Urinary bladder (tissue), 3 donors: ENCODE measurements at regions not wholly inside any gene's neighbourhood (a gene's known extent, or its start where the extent isn't known, plus 50 kb on each side); places are given as distances from the start of the nearest gene placed in this dataset.
"Not testable (repeated sequence)": the region's sequence is repeated elsewhere in the genome, so short reads cannot be mapped to it uniquely, and the experiment has no call there.

Experiments
- DNase-seq: peaks from one replicate; pipeline ENCODE4 v3.0.0-alpha.2; 2015; ENCODE audit errors: extremely low spot score
- H3K27ac ChIP-seq: one replicate; pipeline ENCODE4 v1.5.1; 2013; ENCODE audit warnings: low read depth, mild to moderate bottlenecking, moderate library complexity
- H3K36me3 ChIP-seq: one replicate; pipeline ENCODE4 v1.6.1; 2013; ENCODE audit warnings: mild to moderate bottlenecking, moderate library complexity; ENCODE audit not compliant: insufficient read depth
- H3K4me1 ChIP-seq: one replicate; pipeline ENCODE4 v1.6.1; 2013; ENCODE audit warnings: mild to moderate bottlenecking, moderate library complexity; ENCODE audit not compliant: insufficient read depth
- H3K4me3 ChIP-seq: one replicate; pipeline ENCODE4 v1.5.1; 2013; ENCODE audit warnings: low read depth, low read length
- WGBS: extraction: QIAGEN DNeasy Blood & Tissue Kit; methylation state at CpG from one replicate; pipeline ENCODE4 v1.1.7; 2013; 5-methylcytosine and 5-hydroxymethylcytosine counted together
- donor health status: healthy with polysubstance abuse.
- donor health status: healthy.

DNA sequence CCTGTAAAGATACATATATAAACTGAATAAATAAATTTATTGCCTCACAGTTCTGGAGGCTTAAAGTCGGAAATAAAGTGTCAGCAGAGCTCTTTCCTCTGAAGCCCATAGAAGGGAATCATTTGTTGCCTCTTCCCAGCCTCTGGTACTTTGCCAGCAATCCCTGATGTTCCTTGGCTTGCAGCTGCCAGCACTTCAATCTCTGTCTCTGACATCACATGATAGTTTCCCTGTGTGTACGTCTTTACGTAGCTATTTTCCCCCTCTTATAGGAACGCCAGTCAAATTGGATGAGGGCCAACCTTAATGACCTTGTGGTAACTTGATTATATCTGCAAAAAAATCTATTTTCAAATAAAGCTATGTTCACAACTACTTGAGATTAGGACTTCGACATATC is 250.9 kb downstream of the LIG4 start:
- Histone ChIP-seq H3K4me3 (no peak overlapping the region), H3K27ac (no peak overlapping the region), H3K4me1 (no peaks in the 10 kb centered on the region), H3K36me3 (no peaks in the 10 kb centered on the region)
- WGBS: 13% methylated on average over 5 of the region's 5 CpGs
- DNase-seq: no peak

DNA sequence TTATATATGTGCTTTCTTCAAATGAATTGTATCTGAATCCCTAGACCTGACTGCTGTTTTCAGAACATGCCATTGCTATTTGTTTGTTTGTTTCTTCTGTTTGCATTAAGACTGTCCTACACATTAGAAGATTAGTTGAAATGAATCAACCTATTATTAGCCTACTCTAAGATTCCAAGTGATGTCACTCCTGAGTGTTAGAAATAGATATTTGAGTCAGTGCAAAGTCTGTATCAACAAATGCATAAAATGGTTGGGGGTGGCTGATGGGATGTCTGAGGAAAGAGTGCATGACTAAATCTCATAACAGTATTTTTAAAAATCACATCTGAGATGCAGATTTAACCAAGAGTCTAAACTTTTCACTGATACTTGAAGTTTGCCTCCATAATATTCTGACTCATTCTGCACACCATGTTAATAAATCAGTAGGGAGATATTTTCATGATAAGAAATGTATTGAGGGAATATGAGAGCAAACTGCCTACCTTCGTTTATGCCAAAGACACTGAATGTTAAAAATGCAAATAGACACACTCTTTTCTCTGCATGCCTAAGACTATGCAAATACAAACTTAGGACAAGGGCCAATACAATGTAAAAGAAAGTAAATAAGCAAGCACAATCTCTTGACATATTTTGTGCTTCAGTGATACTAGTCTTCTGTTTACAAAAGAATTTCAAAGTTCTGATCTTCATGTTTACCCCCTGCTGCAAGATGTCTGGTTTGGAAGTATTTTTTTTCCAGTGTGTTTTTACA is 253.3 kb downstream of the LIG4 start:
- Histone ChIP-seq H3K4me1 (no peaks in the 10 kb centered on the region), H3K27ac (no peak overlapping the region), H3K36me3 (no peaks in the 10 kb centered on the region), H3K4me3 (no peak overlapping the region)
- no peak for DNase-seq
- 23% methylated on average over 1 of the region's 1 CpG for WGBS

DNA sequence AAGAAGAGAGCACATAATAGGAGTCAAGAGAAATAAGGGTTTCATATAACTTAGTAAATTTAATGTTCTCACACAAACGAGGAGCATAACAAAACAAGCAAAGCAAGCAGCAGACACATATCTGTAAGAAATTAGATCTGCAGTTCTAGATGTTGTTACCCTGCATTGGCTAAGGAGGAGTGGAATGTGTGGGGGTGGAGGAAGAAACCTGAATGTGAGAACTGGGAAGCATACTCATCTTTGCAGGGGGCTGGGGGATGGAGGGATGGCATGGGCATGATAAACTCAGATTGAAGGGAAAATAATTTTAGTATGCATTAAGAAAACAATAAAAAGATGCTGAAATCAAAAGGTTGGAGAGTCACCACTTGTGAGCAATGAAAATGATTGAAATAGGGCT is 255.0 kb downstream of the LIG4 start:
- H3K27ac ChIP-seq: no peak overlapping the region
- DNase-seq: no peak
- no peak overlapping the region for H3K4me3 ChIP-seq
- H3K4me1 ChIP-seq: no peaks in the 10 kb centered on the region
- H3K36me3 ChIP-seq: no peaks in the 10 kb centered on the region
- WGBS: 42% methylated on average over 1 of the region's 1 CpG

DNA sequence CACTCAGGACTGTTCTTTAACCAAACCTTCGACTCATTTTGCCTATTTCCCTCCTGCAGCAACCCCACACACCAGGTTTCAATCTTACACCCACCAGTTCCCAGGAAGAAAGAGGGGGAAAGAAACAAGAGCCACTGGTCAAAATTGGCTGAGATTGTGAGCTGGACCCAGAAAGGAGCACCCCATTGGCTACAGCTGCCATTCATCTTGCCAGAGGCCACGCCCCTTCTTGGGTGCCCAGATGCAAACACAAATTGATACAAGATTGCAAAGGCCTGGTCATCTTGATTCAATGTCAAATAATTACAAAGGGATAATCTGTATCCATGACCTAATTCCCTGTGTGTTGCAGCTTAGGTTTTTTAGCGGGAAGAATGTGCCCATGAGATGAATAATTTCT is 258.4 kb downstream of the LIG4 start:
- Histone ChIP-seq H3K36me3 (no peaks in the 10 kb centered on the region), H3K4me3 (no peak overlapping the region), H3K4me1 (no peaks in the 10 kb centered on the region), H3K27ac (no peak overlapping the region)
- 84% methylated on average over 3 of the region's 3 CpGs for WGBS
- no peak for DNase-seq

DNA sequence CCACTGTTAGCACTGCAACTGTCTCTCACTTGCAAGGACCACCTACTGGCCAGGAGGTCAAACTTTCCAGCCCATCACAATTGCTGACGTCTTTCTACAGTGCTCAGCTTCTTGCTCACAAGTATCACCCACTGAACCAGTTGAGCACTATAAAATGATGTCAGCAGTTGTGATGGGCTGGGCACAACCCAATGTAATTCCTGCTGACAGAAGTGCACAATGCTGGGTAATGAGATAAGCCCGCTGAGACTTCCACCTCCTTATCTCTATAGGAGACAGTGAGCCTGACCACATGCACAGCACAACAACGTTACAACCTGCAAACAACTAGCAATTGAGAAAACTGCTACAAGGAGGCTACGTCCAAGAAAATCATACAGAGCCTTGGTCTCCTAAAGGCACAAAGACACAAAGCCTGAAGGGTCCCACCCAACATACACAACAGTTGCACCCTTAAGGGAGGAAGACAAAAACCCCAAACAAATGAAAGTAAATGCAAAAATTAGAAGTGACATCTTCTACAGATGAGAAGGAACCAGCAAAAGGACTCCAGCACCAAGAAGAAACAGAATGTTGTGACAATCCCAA is 273.2 kb downstream of the LIG4 start:
- no peaks in the 10 kb centered on the region for H3K36me3 ChIP-seq
- H3K4me3 ChIP-seq: no peak overlapping the region
- 58% methylated on average over 4 of the region's 4 CpGs for WGBS
- no peaks in the 10 kb centered on the region for H3K4me1 ChIP-seq
- no peak for DNase-seq
- no peak overlapping the region for H3K27ac ChIP-seq

DNA sequence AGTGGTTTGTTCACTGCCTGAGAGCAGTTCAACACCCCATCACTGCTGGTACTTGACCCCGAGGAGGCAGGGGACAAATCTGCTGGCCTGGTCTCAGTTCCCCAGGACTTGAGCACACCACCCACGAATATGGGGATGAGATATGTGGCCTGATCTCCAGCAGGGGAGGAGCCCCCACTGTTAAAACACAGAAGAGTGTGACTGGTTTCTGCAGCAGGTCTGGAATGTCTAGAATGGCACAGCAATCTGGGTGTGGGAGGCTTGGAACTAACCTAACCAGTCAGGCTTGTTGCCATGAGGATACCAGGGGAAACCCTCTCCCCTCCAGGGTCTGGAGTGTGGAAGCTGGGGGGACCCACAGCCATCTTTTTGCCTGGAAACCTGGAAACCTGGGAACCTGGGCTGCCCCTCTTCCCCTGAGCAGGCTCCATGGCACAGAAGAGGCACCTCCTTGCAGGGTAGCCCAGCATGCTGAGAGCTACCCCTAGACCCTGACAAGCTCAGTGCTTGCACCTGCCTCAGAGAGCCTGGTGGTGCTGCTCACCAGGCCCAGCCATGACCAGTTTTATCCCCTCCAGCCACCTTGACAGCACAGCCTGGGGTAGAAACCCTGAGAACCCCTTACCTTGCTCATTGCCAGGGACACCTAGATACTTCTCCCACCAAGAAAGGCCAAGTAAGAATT is 273.8 kb downstream of the LIG4 start:
- WGBS: 65% methylated on average over 2 of the region's 2 CpGs
- no peak overlapping the region for H3K4me3 ChIP-seq
- H3K36me3 ChIP-seq: no peaks in the 10 kb centered on the region
- no peak for DNase-seq
- no peaks in the 10 kb centered on the region for H3K4me1 ChIP-seq
- H3K27ac ChIP-seq: no peak overlapping the region

DNA sequence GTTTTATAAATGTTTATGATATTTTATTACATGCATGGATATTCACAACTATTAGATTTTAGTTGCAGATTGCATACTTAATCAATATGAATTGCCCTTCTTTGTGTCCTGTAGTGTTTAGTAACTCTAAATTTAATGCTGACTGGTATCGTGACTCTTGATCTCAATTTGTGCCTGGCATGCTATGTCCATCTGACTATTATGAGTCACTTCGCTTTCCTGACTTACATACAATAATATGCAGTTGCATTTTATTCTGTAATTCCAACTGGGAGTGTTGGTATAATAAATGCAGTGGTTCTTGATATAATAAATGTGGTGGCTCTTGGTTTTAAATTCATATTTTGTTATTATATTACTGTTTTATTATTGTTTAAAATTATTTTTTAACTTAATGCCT is 277.5 kb downstream of the LIG4 start:
- Histone ChIP-seq H3K27ac (no peak overlapping the region), H3K4me1 (no peaks in the 10 kb centered on the region), H3K36me3 (no peaks in the 10 kb centered on the region), H3K4me3 (no peak overlapping the region)
- 77% methylated on average over 2 of the region's 2 CpGs for WGBS
- DNase-seq: no peak

DNA sequence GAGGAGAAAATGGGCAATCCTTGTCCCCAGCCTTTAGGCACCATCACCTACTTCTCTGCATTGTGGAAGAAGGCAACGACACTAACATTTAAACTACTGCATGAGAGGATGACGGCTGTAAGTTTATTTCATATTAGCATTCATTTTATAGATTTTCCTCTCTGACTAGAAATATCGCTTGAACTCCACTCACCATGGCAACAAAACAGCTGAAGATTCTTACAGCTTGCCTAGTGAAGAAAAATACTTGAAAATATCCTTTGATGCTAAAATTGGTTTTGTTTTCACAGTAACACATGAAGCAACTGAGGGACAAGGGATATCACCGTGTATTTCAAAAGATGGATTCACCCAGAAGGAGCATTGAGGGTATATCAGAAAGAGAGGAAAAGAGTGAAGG is 284.3 kb downstream of the LIG4 start:
- H3K27ac ChIP-seq: no peak overlapping the region
- 61% methylated on average over 4 of the region's 4 CpGs for WGBS
- no peak overlapping the region for H3K4me3 ChIP-seq
- no peaks in the 10 kb centered on the region for H3K36me3 ChIP-seq
- DNase-seq: no peak
- H3K4me1 ChIP-seq: no peaks in the 10 kb centered on the region

DNA sequence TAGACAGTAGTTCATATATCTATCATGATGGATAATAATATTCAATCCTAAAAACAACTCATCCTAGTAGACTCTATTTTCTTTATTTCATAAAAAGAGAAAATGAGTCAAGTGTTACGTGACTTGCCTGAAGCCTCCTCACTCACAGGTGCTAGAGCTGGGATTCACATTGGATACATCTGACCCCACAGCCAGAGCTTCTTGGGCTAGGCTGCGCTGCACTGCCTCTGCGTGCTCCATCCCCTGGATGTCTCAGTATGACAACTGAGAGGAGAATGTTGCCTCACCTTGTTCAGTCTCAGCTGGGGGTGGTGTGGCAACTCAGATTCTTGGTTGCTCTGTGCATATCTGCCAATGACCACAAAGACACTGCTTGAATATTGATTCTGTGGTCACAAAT is 286.6 kb downstream of the LIG4 start:
- no peaks in the 10 kb centered on the region for H3K4me1 ChIP-seq
- no peak overlapping the region for H3K4me3 ChIP-seq
- 91% methylated on average over 3 of the region's 3 CpGs for WGBS
- no peak overlapping the region for H3K27ac ChIP-seq
- no peaks in the 10 kb centered on the region for H3K36me3 ChIP-seq
- no peak for DNase-seq

DNA sequence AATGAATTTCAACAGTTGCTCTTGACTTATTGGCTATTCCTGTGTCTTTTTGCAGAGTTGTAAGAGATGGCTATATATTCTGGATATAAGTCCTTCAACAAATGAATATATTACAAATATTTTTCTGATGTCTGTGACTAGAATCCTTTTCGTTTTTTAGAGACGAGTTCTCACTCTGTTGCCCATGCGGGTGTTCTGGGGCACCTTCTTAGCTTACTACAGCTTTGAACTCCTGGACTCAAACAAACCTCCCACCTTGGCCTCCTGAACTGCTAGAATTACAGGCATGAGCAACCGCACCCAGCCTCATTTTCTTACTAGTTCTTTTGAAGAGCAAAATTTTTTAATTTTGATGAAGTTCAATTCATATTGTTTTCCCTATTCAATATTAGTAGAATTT is 287.8 kb downstream of the LIG4 start:
- 89% methylated on average over 4 of the region's 4 CpGs for WGBS
- DNase-seq: no peak
- Histone ChIP-seq H3K4me1 (no peaks in the 10 kb centered on the region), H3K27ac (no peak overlapping the region), H3K4me3 (no peak overlapping the region), H3K36me3 (no peaks in the 10 kb centered on the region)

DNA sequence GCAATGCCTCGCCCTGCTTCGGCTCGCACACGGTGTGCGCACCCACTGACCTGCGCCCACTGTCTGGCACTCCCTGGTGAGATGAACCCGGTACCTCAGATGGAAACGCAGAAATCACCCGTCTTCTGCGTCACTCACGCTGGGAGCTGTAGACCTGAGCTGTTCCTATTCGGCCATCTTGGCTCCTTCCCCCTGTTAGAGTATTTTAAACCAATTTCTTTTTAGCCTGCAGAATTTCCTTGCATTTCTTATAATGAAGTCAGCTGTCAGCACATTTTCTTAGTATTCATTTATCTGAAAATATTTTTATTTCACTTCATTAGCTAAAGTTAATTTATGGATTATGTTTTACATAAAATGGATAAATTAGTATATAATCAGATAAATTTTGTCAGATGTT is 288.8 kb downstream of the LIG4 start:
- not testable (repeated sequence) for DNase-seq, H3K36me3 ChIP-seq, H3K27ac ChIP-seq, H3K4me3 ChIP-seq, H3K4me1 ChIP-seq
- WGBS: 81% methylated on average over 9 of the region's 12 CpGs

DNA sequence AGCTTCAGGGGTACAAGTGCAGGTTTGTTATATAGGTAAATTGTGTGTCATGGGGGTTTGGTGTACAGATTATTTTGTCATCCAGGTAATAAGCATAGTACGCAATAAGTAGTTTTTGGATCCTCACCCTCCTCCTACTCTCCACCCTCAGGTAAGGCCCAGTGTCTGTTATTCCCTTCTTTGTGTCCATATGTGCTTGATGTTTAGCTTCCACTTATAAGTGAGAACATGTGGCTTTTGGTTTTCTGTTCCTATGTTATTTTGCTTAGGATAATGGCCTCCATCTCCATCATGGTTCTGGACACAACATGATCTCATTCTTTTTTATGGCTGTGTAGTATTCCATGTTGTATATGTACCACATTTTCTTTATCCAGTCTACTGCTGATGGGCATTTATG is 298.4 kb downstream of the LIG4 start:
- 0% methylated on average over 1 of the region's 1 CpG for WGBS
- not testable (repeated sequence) for DNase-seq, H3K36me3 ChIP-seq, H3K4me1 ChIP-seq, H3K4me3 ChIP-seq, H3K27ac ChIP-seq

DNA sequence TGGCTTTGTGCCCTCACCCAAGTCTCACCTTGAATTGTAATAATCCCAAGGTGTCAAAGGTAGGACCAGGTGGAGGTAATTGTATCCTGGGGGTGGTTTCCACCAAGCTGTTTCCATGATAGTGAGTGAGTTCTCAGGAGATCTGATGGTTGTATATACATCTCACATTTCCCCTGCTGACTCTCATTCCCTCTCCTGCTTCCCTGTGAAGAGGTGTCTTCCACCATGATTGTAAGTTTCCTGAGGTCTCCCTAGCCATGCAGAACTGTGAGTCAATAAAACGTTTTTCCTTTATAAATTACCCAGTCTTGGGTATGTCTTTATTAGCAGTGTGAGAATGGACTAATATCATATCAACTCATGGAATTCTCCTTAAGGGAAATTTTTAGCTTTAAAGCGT is 302.6 kb downstream of the LIG4 start:
- no peaks in the 10 kb centered on the region for H3K4me1 ChIP-seq

DNA sequence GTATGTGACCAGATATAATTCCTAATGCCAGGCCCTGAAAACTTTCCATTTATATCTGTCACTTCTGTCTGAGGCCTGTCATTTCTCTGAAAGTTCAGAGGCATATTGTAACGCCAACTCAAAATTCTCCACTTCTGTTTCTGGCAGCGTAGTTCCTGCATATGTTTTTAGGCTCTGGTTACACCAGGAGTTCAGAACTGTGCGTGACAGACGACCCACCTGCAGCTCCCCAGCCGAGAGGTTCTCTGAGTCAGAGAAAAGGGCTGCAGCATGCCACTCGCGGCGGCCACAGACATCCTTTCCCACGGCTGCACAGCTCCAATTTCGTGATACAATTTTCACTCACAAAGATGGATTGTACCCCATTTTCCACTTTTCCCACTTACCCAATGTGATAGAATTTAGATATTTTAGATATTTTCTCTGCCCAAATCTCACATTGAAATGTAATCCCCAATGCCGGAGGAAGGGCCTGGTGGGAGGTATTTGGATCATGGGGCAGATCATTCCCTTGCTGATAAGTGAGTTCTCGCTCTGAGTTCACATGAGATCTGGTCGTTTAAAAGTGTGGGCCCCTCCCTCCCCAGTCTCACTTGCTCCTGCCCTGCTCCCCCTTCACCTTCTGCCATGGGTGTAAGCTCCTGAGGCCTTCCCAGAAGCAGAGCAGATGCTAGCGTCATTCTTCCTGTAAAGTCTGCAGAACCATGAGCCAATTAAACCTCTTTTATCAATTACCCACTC is 308.1 kb downstream of the LIG4 start:
- Histone ChIP-seq H3K36me3 (no peaks in the 10 kb centered on the region), H3K27ac (no peak overlapping the region), H3K4me3 (no peak overlapping the region), H3K4me1 (no peaks in the 10 kb centered on the region)
- no peak for DNase-seq
- 71% methylated on average over 14 of the region's 14 CpGs for WGBS

More for the DNA sequence above, 302.6 kb downstream of the LIG4 start:
- Histone ChIP-seq H3K4me3 (no peak overlapping the region), H3K27ac (no peak overlapping the region), H3K36me3 (no peaks in the 10 kb centered on the region)
- WGBS: 68% methylated on average over 2 of the region's 2 CpGs
- DNase-seq: no peak
